Fibroblast of villous mesenchyme (primary cell): ENCODE measurements at regions not wholly inside any gene's neighbourhood (a gene's known extent, or its start where the extent isn't known, plus 50 kb on each side); places are given as distances from the start of the nearest gene placed in this dataset.

Experiments
- DNase-seq: peaks from one replicate; pipeline ENCODE4 v3.0.0-alpha.2; 2010; ENCODE audit warnings: low read depth
- H3K4me3 ChIP-seq: 2 replicates; pipeline ENCODE4 v1.5.1; 2011; ENCODE audit warnings: low read depth, mild to moderate bottlenecking, low read length
- TF ChIP-seq, protein P1 (sequence below): IDR thresholded peaks from 2 replicates; pipeline ENCODE4 v1.5.1; 2012; ENCODE audit warnings: low read depth, mild to moderate bottlenecking, low read length; ENCODE audit not compliant: insufficient read depth

DNA sequence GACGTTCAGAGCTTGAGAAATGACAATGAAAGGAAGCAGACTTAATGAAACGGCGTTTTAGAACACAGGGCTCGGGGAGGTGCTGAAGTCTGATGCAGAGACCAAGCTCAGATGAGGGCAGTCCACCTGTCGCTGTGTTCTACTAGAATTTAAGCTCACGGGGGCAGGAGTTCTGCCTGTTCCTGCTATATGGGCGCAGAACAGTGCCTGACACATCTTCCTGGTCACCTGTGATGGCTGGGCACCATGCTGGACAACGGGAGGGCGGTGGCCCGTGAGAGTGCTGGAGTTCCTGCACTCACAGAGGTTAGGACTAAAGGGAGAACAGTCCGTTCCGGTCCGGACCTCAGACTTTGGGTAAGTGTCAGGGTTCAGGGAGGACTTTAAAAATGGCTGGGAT is 130.6 kb downstream of the ERMARD start:
- DNase-seq, result no peak
- TF ChIP-seq, protein P1, sequence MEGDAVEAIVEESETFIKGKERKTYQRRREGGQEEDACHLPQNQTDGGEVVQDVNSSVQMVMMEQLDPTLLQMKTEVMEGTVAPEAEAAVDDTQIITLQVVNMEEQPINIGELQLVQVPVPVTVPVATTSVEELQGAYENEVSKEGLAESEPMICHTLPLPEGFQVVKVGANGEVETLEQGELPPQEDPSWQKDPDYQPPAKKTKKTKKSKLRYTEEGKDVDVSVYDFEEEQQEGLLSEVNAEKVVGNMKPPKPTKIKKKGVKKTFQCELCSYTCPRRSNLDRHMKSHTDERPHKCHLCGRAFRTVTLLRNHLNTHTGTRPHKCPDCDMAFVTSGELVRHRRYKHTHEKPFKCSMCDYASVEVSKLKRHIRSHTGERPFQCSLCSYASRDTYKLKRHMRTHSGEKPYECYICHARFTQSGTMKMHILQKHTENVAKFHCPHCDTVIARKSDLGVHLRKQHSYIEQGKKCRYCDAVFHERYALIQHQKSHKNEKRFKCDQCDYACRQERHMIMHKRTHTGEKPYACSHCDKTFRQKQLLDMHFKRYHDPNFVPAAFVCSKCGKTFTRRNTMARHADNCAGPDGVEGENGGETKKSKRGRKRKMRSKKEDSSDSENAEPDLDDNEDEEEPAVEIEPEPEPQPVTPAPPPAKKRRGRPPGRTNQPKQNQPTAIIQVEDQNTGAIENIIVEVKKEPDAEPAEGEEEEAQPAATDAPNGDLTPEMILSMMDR, result no peak
- H3K4me3 ChIP-seq, result no peak overlapping the region

DNA sequence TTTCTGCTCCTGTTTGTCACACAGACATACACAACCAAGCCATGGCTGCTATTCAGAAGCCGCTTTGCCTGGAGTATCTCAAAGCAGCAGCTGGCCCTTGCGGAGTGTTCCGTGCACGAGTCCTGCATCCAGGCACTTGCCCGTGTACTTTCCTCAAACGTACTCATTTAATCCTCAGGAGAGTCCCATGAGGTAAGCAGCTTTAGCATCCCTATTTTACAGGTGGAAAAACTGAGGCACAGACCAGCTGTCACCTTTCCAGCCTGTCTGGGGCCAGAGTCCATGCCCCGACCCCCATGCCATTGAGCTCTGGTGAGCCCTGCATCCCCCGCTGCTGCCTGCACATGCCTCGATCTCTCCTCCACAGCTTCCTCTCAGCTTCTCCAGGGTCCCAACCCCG is 130.0 kb downstream of the ERMARD start:
- TF ChIP-seq, protein P1, result no peak
- DNase-seq, result no peak
- H3K4me3 ChIP-seq, result no peak overlapping the region

DNA sequence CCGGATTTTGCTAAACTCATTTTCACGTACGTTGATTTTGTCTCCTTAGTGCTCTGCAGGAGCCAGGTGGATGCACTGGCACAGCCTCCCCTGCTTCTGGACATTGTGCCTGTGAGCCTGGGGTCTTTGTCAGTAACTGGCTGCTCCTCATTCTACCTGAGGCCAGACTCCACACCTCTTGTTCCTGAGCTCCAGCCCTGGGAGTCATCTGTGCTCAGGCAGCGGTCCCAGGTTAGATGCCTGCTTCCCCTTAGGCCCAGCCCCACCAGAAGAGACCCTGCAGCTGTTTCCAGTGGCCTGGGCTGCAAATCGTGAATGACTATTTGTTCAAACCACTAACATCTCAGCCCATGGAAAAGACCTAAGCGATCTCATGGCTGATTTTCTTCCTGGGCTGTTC is 129.1 kb downstream of the ERMARD start:
- TF ChIP-seq, protein P1, result no peak
- DNase-seq, result no peak
- no peak overlapping the region for H3K4me3 ChIP-seq

DNA sequence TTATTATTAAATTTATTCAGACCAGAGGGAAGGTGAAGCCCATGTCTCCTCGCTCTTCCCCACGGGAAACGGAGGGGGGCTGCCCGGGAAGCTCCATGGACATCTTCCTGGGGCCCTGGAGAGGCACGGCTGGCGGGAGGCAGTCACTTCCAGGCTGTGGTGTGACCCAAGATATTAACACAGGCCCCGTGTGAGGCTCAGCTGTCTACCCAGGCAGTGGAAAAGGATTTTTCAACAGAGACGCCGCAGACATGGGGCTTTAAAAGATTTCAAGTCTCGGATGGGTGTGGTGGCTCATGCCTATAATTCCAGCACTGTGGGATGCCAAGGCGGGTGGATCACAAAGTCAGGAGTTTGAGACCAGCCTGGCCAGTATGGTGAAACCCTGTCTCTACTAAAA is 117.9 kb downstream of the ERMARD start:
- TF ChIP-seq, protein P1, result no peak
- no peak overlapping the region for H3K4me3 ChIP-seq
- no peak for DNase-seq

DNA sequence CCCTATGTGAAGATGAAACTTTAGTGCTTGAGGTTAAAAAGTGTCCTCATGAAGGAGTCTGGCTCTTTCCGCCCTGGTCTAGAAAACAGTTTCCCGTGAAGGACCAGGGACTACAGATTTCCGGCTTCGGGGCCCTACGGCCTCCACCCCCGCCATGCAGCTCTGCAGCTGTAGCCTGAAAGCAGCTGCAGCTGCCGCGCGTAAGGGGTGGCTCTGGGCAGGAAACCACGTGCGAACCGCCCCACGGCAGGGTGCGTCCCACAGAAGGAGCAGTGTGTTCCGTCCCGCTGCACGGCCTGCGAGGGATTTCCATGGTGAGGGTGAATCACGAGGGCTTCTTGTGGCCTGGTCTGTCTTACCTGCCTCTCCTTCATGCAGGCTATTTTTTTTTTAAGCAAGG is 117.0 kb downstream of the ERMARD start:
- no peak for DNase-seq
- TF ChIP-seq, protein P1, result no peak
- no peak overlapping the region for H3K4me3 ChIP-seq

DNA sequence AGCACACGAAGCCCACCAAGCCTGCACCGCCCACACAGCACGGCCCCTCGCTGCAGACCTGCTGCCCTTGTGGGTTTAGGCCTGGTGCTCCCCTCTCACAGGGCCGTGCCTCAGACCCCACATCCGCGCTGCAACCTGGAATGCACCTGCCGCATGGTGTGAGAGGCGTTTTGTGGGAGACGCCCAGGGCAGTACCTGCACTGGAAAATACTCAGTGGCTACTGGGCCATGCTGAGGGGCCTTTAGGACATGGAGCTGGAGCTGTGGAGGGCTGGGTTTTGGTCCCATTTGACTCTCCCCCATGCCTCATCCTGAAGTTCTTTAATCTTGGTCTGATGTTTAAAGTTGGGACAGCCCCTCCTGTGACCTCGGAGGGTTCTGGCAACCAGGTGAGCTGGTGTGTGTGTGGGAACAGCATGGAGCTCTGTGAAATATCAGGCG is 116.3 kb downstream of the ERMARD start:
- TF ChIP-seq, protein P1, result no peak
- no peak overlapping the region for H3K4me3 ChIP-seq
- no peak for DNase-seq

DNA sequence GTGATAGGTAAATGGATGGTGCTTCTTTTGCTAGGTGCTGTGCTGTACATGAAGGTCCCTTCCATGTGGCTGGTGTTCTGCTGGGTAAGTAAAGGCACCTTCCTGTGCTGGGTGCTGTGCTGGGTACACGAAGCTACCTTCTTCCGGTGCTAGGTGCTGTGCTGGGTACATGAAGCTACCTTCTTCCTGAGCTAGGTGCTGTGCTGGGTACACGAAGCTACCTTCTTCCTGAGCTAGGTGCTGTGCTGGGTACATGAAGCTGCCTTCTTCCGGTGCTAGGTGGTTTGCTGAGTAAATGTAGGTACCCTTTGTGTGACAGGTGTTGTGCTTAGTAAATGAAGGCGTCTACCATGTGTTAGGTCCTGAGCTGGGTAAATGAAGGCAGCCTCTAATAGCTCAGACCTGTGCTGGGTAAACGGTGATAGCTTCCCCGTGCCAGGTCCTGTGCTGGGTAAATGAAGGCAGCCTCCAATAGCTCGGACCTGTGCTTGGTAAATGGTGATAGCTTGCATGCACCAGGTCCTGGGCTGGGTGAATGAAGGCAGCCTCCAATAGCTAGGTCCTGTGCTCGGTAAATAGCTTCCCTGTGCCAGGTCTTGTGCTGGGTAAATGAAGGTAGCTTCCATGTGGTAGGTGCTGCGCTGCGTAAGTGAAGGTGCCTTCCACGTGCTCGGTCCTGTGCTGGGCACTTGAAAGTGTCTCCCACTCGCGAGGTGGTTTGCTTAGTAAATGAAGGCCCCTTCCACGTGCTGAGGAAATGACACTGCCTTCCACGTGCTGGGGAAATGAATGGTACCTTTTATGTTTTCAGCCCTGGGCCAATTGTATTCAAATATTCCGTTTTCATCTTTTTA is 115.5 kb downstream of the ERMARD start:
- H3K4me3 ChIP-seq, result no peak overlapping the region
- DNase-seq, result no peak
- TF ChIP-seq, protein P1, result no peak
